Lung (tissue), 11 donors: ENCODE measurements at regions not wholly inside any gene's neighbourhood (a gene's known extent, or its start where the extent isn't known, plus 50 kb on each side); places are given as distances from the start of the nearest gene placed in this dataset.
A peak's percentile ranks its signal among the peaks of the same experiment; 100 is the strongest.

ENCODE experiments used
- ATAC-seq: fragments of 200-7000 bp; cut with Tn5 transposase; one replicate; pipeline ENCODE4 v1.9.1; 2020; ENCODE audit warnings: moderate number of reproducible peaks; ENCODE audit not compliant: insufficient read depth, low FRiP score
- DNase-seq, 3 donors: peaks; one replicate each; pipeline ENCODE4 v3.0.0-alpha.2; 2013 to 2017
- H3K27ac ChIP-seq, 2 donors: one replicate each; pipeline ENCODE4 v1.5.1; 2013; ENCODE audit warnings: mild to moderate bottlenecking in 2 of 2, moderate library complexity in 2 of 2, control low read depth in 1 of 2, inconsistent platforms in 1 of 2, low read depth in 1 of 2, low read length in 1 of 2
- H3K27me3 ChIP-seq, 3 donors: one replicate each; pipeline ENCODE4 v1.5.1; 2013; ENCODE audit warnings: low read length in 2 of 3; ENCODE audit not compliant: control insufficient read depth in 3 of 3, insufficient read depth in 3 of 3
- H3K36me3 ChIP-seq, 4 donors: one replicate each; pipeline ENCODE4 v1.5.1; 2013; ENCODE audit warnings: low read length in 4 of 4, mild to moderate bottlenecking in 1 of 4, moderate library complexity in 1 of 4; ENCODE audit not compliant: control insufficient read depth in 4 of 4, insufficient read depth in 4 of 4
- H3K4me1 ChIP-seq, 5 donors: one replicate each; pipeline ENCODE4 v1.5.1; 2013; ENCODE audit warnings: low read length in 5 of 5, mild to moderate bottlenecking in 2 of 5, moderate library complexity in 1 of 5; ENCODE audit not compliant: control insufficient read depth in 5 of 5, insufficient read depth in 5 of 5
- H3K4me3 ChIP-seq: one replicate; pipeline ENCODE4 v1.5.1; 2013; ENCODE audit warnings: mild to moderate bottlenecking, control low read depth, moderate library complexity
- H3K9ac ChIP-seq, 2 donors: one replicate each; pipeline ENCODE4 v1.5.1; 2013; ENCODE audit warnings: low read length in 2 of 2, control low read depth in 1 of 2; ENCODE audit not compliant: insufficient read depth in 1 of 2
- H3K9me3 ChIP-seq, 4 donors: one replicate each; pipeline ENCODE4 v1.5.1; 2013; ENCODE audit warnings: low read length in 3 of 4, mild to moderate bottlenecking in 1 of 4, moderate library complexity in 1 of 4; ENCODE audit not compliant: control insufficient read depth in 4 of 4, insufficient read depth in 3 of 4
- CTCF ChIP-seq: IDR thresholded peaks from 2 replicates; pipeline ENCODE4 v1.5.1; 2012; ENCODE audit warnings: mild to moderate bottlenecking; ENCODE audit errors: control extremely low read depth, extremely low read depth
- WGBS, 2 donors: extraction: QIAGEN DNeasy Blood & Tissue Kit; methylation state at CpG; one replicate each; pipeline ENCODE4 v1.1.7; 2013; 5-methylcytosine and 5-hydroxymethylcytosine counted together
- donor health status: control.
- donor health status: control.
- donor health status: Bipolar disorder and iron deficiency.
- donor health status: healthy.
- donor health status: DM: yes; HTN: yes; CAD: no.

DNA sequence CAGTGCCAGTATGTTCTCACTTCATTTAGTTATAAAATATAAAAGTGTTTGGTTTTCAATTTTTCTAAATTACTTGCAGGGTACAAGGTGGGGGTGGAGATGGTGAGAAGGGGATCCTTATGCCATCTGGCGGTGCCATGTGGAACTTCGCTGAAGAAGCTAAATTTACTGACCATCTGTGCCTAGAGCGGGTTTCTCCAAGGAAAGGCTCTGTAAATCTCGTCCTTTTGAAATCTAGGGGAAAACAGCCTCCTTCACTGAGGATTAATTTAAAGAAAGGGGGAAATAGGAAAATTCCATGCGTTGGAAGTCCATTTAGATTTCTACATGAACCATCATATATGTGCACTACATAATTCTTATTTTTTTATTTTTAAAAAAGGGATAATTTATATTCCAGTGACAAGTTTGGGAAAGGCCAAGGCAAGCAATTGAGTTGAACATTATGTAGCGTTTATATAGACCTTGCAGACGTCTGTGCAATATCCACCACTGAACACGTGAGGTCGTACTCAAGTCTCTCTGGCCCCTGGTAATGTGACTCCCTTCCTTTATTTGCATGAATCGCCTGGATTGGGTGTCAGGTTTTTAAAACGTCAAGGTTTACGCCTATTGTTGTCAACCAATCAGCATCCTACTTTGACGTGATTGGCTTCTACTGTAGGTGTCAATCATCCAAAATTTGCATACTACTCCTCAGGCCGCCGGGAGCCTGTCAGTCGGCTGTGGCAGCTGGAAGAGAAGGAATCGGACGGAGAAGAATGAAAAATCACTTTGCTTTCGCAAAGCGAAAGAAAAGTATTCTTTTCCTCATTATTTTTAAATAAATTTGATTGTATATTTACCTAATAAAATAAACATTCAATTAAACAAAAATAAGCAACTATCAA is 297.1 kb upstream of the NFE2L3 start:
- 3 to 7% methylated on average over 20 of the region's 20 CpGs for WGBS, 2 donors
- DNase-seq, result peak; percentile 91 to 100 (median 99)
- no peak overlapping the region for H3K27ac ChIP-seq
- H3K9me3 ChIP-seq, result peaks cover 0 to 10% (median 0%) of the 10 kb centered on the region in 4 donors
- H3K36me3 ChIP-seq, result no peaks in the 10 kb centered on the region
- H3K4me3 ChIP-seq, result no peak overlapping the region
- peak; percentile 33 for TF ChIP-seq CTCF
- H3K9ac ChIP-seq, result peak overlapping the region in 1 of 2 donors; percentile 74
- H3K4me1 ChIP-seq, result peaks cover 0 to 78% (median 12%) of the 10 kb centered on the region in 5 donors
- peaks cover 20 to 42% (median 40%) of the 10 kb centered on the region in 3 donors for H3K27me3 ChIP-seq
- no peak for ATAC-seq

DNA sequence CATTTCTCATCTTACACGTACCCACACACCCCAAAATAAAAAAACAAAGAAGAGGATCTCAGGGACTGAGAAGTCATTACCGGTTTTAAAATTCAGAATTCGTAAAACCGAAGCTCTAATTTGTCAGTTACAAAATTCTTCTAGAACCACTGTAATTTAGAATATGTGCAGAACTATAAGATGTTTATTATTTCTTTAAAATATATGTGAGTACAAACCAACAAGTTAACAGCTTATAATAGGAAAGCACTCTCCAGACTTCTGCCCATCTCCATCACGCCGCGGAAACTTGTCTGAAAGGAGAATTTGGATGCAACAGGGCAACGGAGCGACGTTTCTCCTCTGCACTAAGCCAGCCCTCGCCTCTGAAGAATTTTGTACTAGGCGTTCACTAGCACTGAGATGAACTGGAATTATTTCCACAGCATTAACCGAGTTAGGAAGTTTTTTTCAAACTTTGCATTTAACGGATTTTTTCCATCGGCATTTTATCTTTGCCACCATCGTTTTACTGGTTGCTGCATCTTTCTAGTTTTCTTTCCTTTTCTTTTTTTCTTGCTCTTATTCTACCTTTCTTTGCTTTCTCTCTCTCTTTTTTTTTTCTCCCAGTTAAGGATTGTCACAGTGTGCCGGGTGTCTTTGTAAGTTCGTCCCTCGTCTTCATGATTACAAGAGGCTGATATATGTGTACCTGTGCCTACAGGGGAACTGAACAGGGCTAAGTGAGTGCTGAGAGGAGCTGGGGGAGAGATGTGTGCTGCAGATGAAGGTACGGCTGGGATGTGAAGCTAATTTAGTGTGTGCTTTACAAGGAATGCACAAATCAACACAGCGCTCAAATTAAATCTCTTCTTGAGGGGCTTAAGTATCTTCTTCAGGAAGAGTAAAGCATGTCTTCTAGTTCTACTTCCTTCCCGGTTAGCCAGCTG is 295.9 kb upstream of the NFE2L3 start:
- H3K9ac ChIP-seq, result peak overlapping the region in 1 of 2 donors; percentile 74
- ATAC-seq, result no peak

More for the DNA sequence above, 295.9 kb upstream of the NFE2L3 start:
- DNase-seq, result peak in 2 of 3 donors; percentile 79 to 83
- H3K36me3 ChIP-seq, result no peaks in the 10 kb centered on the region
- peak overlapping the region in 1 of 2 donors; percentile 84 for H3K27ac ChIP-seq
- no peak for TF ChIP-seq CTCF
- H3K9me3 ChIP-seq, result peaks cover 0 to 14% (median 0%) of the 10 kb centered on the region in 4 donors
- H3K4me3 ChIP-seq, result peak overlapping the region; percentile 20
- peaks cover 25 to 54% (median 52%) of the 10 kb centered on the region in 3 donors for H3K27me3 ChIP-seq
- peaks cover 0 to 66% (median 11%) of the 10 kb centered on the region in 5 donors for H3K4me1 ChIP-seq
- 17 to 25% methylated on average over 22 of the region's 22 CpGs for WGBS, 2 donors
